Small intestine (tissue), 7 donors: ENCODE measurements at regions not wholly inside any gene's neighbourhood (a gene's known extent, or its start where the extent isn't known, plus 50 kb on each side); places are given as distances from the start of the nearest gene placed in this dataset.
"Not testable (repeated sequence)": the region's sequence is repeated elsewhere in the genome, so short reads cannot be mapped to it uniquely, and the experiment has no call there.

Experiments used
- DNase-seq, 2 donors: peaks; one replicate each; pipeline versions ENCODE4 v3.0.0 to v3.0.0-alpha.2; 2013
- FAIRE-seq: peaks from 2 replicates; lab custom pipeline; 2012; peaks lifted over from hg19 to GRCh38; lab: Jason Lieb, UNC
- H3K27ac ChIP-seq, 3 donors: one replicate each; pipeline ENCODE4 v1.5.1; 2013; ENCODE audit warnings: low read length in 2 of 3, mild to moderate bottlenecking in 2 of 3, control low read depth in 1 of 3, inconsistent platforms in 1 of 3, low read depth in 1 of 3, moderate library complexity in 1 of 3
- H3K27me3 ChIP-seq, 3 donors: one replicate each; pipeline ENCODE4 v1.6.1; 2013; ENCODE audit warnings: low read length in 3 of 3, inconsistent platforms in 1 of 3; ENCODE audit not compliant: control insufficient read depth in 3 of 3, insufficient read depth in 3 of 3
- H3K36me3 ChIP-seq, 3 donors: one replicate each; pipeline ENCODE4 v1.6.1; 2013; ENCODE audit warnings: low read length in 3 of 3, inconsistent platforms in 1 of 3, low read depth in 1 of 3, mild to moderate bottlenecking in 1 of 3, moderate library complexity in 1 of 3; ENCODE audit not compliant: control insufficient read depth in 3 of 3, insufficient read depth in 2 of 3
- H3K4me1 ChIP-seq, 3 donors: one replicate each; pipeline ENCODE4 v1.6.1; 2013; ENCODE audit warnings: low read length in 2 of 3, inconsistent platforms in 1 of 3, low read depth in 1 of 3, mild to moderate bottlenecking in 1 of 3, moderate library complexity in 1 of 3; ENCODE audit not compliant: control insufficient read depth in 3 of 3, insufficient read depth in 2 of 3
- H3K4me3 ChIP-seq, 3 donors: one replicate each; pipeline ENCODE4 v1.5.1; 2013; ENCODE audit warnings: low read length in 3 of 3, control low read depth in 1 of 3, inconsistent platforms in 1 of 3, low read depth in 1 of 3, mild to moderate bottlenecking in 1 of 3, moderate library complexity in 1 of 3
- H3K9me3 ChIP-seq, 2 donors: one replicate each; pipeline ENCODE4 v1.6.1; 2013; ENCODE audit warnings: low read depth in 1 of 2, low read length in 1 of 2; ENCODE audit not compliant: control insufficient read depth in 2 of 2, insufficient read depth in 1 of 2
- WGBS, 3 donors: extraction: QIAGEN DNeasy Blood & Tissue Kit; methylation state at CpG; one replicate each; pipeline ENCODE4 v1.1.7; 2013; 5-methylcytosine and 5-hydroxymethylcytosine counted together
- donor health status: healthy with polysubstance abuse.
- donor health status: control.
- donor health status: control.
- donor health status: Bipolar disorder and iron deficiency.
- donor health status: healthy.

- Histone ChIP-seq H3K9me3 (no peaks in the 10 kb centered on the region), H3K4me1 (no peaks in the 10 kb centered on the region), H3K27me3 (no peaks in the 10 kb centered on the region), H3K27ac (no peak overlapping the region), H3K4me3 (no peak overlapping the region), H3K36me3 (no peaks in the 10 kb centered on the region)
- 78 to 90% (median 90%) methylated on average over 4 of the region's 4 CpGs for WGBS, 3 donors
- DNase-seq, result no peak
- no peak for FAIRE-seq
These were observed 50.8 kb upstream of the TMEM108 start for GRCh38 chr3:132987396-132987795.

- no peak for DNase-seq
- Histone ChIP-seq H3K4me1 (no peaks in the 10 kb centered on the region), H3K9me3 (peaks cover 0 to 6% of the 10 kb centered on the region in 2 donors), H3K27ac (no peak overlapping the region), H3K4me3 (no peak overlapping the region), H3K27me3 (no peaks in the 10 kb centered on the region), H3K36me3 (no peaks in the 10 kb centered on the region)
- no peak for FAIRE-seq
- WGBS, 3 donors, result 52 to 81% (median 75%) methylated on average over 1 of the region's 1 CpG
These were observed 54.0 kb upstream of the TMEM108 start for GRCh38 chr3:132984181-132984580.

DNA sequence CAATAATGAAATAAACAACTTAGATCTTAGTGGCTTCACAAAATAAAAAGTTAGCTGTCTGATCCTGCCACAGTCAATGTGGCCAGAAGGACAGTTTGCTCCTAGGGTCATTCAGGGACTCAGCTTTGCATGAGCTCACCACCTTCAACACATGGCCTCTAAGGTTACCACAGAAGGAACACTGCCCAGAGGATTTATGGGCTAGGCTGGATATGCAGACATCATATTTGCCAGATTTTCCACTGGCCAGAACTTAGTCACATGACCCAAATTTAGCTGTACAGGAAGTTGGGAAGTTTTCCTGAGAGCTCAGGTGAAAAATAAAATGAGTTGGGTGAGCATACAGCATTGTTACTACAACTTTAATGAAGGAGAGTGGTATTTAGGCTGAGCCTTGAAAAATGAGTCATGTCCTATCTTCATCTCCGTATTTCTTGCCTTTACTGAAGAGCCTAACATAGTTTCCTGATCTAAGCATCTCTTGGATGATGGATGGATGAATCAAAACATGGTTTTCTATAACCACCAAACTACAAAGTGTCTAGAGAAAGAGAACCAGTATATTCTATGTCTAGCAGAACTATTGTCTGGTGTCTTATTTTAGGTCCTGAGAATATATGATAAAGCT is 54.9 kb upstream of the TMEM108 start:
- no peaks in the 10 kb centered on the region for H3K4me1 ChIP-seq
- H3K36me3 ChIP-seq, result no peaks in the 10 kb centered on the region
- DNase-seq (no peak), FAIRE-seq (no peak)
- H3K4me3 ChIP-seq, result no peak overlapping the region
- 57 to 64% (median 59%) methylated on average over 1 of the region's 1 CpG for WGBS, 3 donors
- no peak overlapping the region for H3K27ac ChIP-seq
- no peaks in the 10 kb centered on the region for H3K27me3 ChIP-seq
- peaks cover 0 to 6% of the 10 kb centered on the region in 2 donors for H3K9me3 ChIP-seq

GRCh38 chr3:132981719-132982118 is 56.5 kb upstream of the TMEM108 start:
- Histone ChIP-seq H3K27ac (no peak overlapping the region), H3K4me3 (no peak overlapping the region), H3K36me3 (no peaks in the 10 kb centered on the region), H3K9me3 (peaks cover 0 to 6% of the 10 kb centered on the region in 2 donors), H3K4me1 (no peaks in the 10 kb centered on the region), H3K27me3 (no peaks in the 10 kb centered on the region)
- no peak for FAIRE-seq
- no peak for DNase-seq
- WGBS, 3 donors, result 57 to 82% (median 78%) methylated on average over 1 of the region's 1 CpG

GRCh38 chr3:132980102-132980501 is 58.1 kb upstream of the TMEM108 start:
- no peak overlapping the region for H3K4me3 ChIP-seq
- FAIRE-seq (no peak), DNase-seq (no peak)
- no peaks in the 10 kb centered on the region for H3K4me1 ChIP-seq
- H3K36me3 ChIP-seq, result no peaks in the 10 kb centered on the region
- peaks cover 0 to 6% of the 10 kb centered on the region in 2 donors for H3K9me3 ChIP-seq
- no peak overlapping the region for H3K27ac ChIP-seq
- WGBS, 3 donors, result 64 to 75% (median 75%) methylated on average over 2 of the region's 2 CpGs
- H3K27me3 ChIP-seq, result no peaks in the 10 kb centered on the region

GRCh38 chr3:132979606-132980005 is 58.6 kb upstream of the TMEM108 start:
- H3K36me3 ChIP-seq, result no peaks in the 10 kb centered on the region
- H3K27me3 ChIP-seq, result no peaks in the 10 kb centered on the region
- DNase-seq (no peak), FAIRE-seq (no peak)
- peaks cover 0 to 6% of the 10 kb centered on the region in 2 donors for H3K9me3 ChIP-seq
- no peak overlapping the region for H3K27ac ChIP-seq
- H3K4me3 ChIP-seq, result no peak overlapping the region
- WGBS, 3 donors, result 86 to 92% (median 89%) methylated on average over 1 of the region's 1 CpG
- no peaks in the 10 kb centered on the region for H3K4me1 ChIP-seq

GRCh38 chr3:132978946-132979345 is 59.2 kb upstream of the TMEM108 start:
- not testable (repeated sequence) for H3K27me3 ChIP-seq, H3K4me3 ChIP-seq, DNase-seq, H3K36me3 ChIP-seq, FAIRE-seq, H3K9me3 ChIP-seq, H3K27ac ChIP-seq, H3K4me1 ChIP-seq
- WGBS, 3 donors, result 87 to 88% (median 87%) methylated on average over 3 of the region's 3 CpGs

DNA sequence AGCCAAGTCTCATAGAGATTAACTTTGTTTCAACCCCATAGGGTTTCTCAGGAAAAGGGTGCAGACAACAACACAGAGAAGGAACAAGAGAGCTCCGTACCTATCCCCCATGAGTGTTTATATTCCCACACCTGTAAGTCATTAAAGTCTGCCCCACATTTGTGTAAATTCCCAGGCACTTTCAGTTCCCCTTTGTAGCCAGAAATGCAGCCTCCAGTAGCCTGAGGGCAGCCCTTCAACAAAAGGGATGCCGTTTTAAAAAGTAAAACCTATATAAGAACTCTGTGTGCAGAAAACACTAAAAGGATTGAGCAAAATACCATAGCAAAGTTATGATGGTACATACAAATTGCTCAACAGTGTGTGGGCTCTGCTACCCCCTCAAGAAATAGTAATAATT is 59.7 kb upstream of the TMEM108 start:
- no peak for FAIRE-seq
- Histone ChIP-seq H3K27ac (no peak overlapping the region), H3K36me3 (no peaks in the 10 kb centered on the region), H3K27me3 (no peaks in the 10 kb centered on the region), H3K4me3 (no peak overlapping the region), H3K4me1 (no peaks in the 10 kb centered on the region), H3K9me3 (peaks cover 0 to 6% of the 10 kb centered on the region in 2 donors)
- 61 to 67% (median 66%) methylated on average over 2 of the region's 2 CpGs for WGBS, 3 donors
- DNase-seq, result no peak

- WGBS, 3 donors, result 90 to 95% (median 93%) methylated on average over 7 of the region's 7 CpGs
- Histone ChIP-seq H3K9me3 (no peaks in the 10 kb centered on the region), H3K27ac (no peak overlapping the region), H3K4me1 (no peaks in the 10 kb centered on the region), H3K27me3 (no peaks in the 10 kb centered on the region), H3K36me3 (no peaks in the 10 kb centered on the region), H3K4me3 (no peak overlapping the region)
- DNase-seq (no peak), FAIRE-seq (no peak)
These were observed 64.1 kb upstream of the TMEM108 start for GRCh38 chr3:132974097-132974496.
